Hypothalamus (tissue), 51 donors: ENCODE measurements at regions not wholly inside any gene's neighbourhood (a gene's known extent, or its start where the extent isn't known, plus 50 kb on each side); places are given as distances from the start of the nearest gene placed in this dataset.
"Not testable (repeated sequence)": the region's sequence is repeated elsewhere in the genome, so short reads cannot be mapped to it uniquely, and the experiment has no call there.

Experiments used
- DNase-seq, 51 donors: peaks; one replicate each; lab custom pipeline; 2025; lab: John Stamatoyannopoulos, UW

GRCh38 chr12:33194389-33194788 is 245.2 kb downstream of the SYT10 start:
- not testable (repeated sequence) for DNase-seq

GRCh38 chr12:33192226-33192625 is 247.4 kb downstream of the SYT10 start:
- DNase-seq = no peak

- DNase-seq = no peak
Observed at GRCh38 chr12:33187409-33187808, 252.2 kb downstream of the SYT10 start.

GRCh38 chr12:33184161-33184560 is 255.5 kb downstream of the SYT10 start:
- no peak for DNase-seq

GRCh38 chr12:33182485-33182884 is 257.1 kb downstream of the SYT10 start:
- DNase-seq = no peak

GRCh38 chr12:33180918-33181317 is 258.7 kb downstream of the SYT10 start:
- no peak for DNase-seq

- not testable (repeated sequence) for DNase-seq
Observed at GRCh38 chr12:33166260-33166659, 269.7 kb upstream of the PKP2 start.

- no peak for DNase-seq
Observed at GRCh38 chr12:33156042-33156441, 259.5 kb upstream of the PKP2 start.

GRCh38 chr12:33147292-33147691 is 250.7 kb upstream of the PKP2 start:
- DNase-seq = not testable (repeated sequence)

- DNase-seq = no peak
Observed at GRCh38 chr12:33129500-33129899, 232.9 kb upstream of the PKP2 start.

- DNase-seq = no peak
Observed at GRCh38 chr12:33125755-33126154, 229.2 kb upstream of the PKP2 start.

- no peak for DNase-seq
Observed at GRCh38 chr12:33116284-33116683, 219.7 kb upstream of the PKP2 start.

- no peak for DNase-seq
Observed at GRCh38 chr12:33115716-33116115, 219.1 kb upstream of the PKP2 start.

GRCh38 chr12:33111850-33112249 is 215.3 kb upstream of the PKP2 start:
- DNase-seq = no peak

GRCh38 chr12:33107827-33108226 is 211.2 kb upstream of the PKP2 start:
- not testable (repeated sequence) for DNase-seq

GRCh38 chr12:33093534-33093933 is 197.0 kb upstream of the PKP2 start:
- no peak for DNase-seq

GRCh38 chr12:33087876-33088275 is 191.3 kb upstream of the PKP2 start:
- DNase-seq = not testable (repeated sequence)

GRCh38 chr12:33076401-33076800 is 179.8 kb upstream of the PKP2 start:
- not testable (repeated sequence) for DNase-seq

GRCh38 chr12:33075130-33075766 is 178.7 kb upstream of the PKP2 start:
- DNase-seq = not testable (repeated sequence)

GRCh38 chr12:33061844-33062243 is 165.3 kb upstream of the PKP2 start:
- DNase-seq = no peak

- DNase-seq = no peak
Observed at GRCh38 chr12:33054371-33054770, 157.8 kb upstream of the PKP2 start.

- DNase-seq = no peak
Observed at GRCh38 chr12:33052141-33053051, 155.8 kb upstream of the PKP2 start.
